MM.1S (cell line): ENCODE measurements at regions not wholly inside any gene's neighbourhood (a gene's known extent, or its start where the extent isn't known, plus 50 kb on each side); places are given as distances from the start of the nearest gene placed in this dataset.

Experiments used
- CTCF ChIP-seq: fragments of 300-600 bp; sonication (generic); IDR thresholded peaks from 2 replicates; pipeline ENCODE4 v1.5.1; 2016; ENCODE audit warnings: antibody characterized with exemption, low read length, mixed read lengths
- EZH2 ChIP-seq: fragments of 300-600 bp; sonication (generic); optimal IDR thresholded peaks from 2 replicates; pipeline ENCODE3; 2017; ENCODE audit warnings: low read depth, mild to moderate bottlenecking, antibody characterized with exemption, low read length, mixed read lengths
- EZH2phosphoT487 ChIP-seq: fragments of 300-600 bp; sonication (generic); IDR thresholded peaks from 2 replicates; pipeline ENCODE4 v1.6.1; 2018; ENCODE audit warnings: antibody characterized with exemption, low read length

GRCh38 chr14:83483063-83483462 is 1949.4 kb upstream of the SEL1L start:
- no peak for TF ChIP-seq EZH2
- TF ChIP-seq CTCF: no peak
- TF ChIP-seq EZH2phosphoT487: no peak
